Stimulated activated CD8-positive, alpha-beta memory T cell treated with anti-CD3 and anti-CD28 coated beads, Interleukin-15, amount 100 ng/mL, for 24 hours (primary cell): ENCODE measurements at regions not wholly inside any gene's neighbourhood (a gene's known extent, or its start where the extent isn't known, plus 50 kb on each side); places are given as distances from the start of the nearest gene placed in this dataset.
"Not testable (repeated sequence)": the region's sequence is repeated elsewhere in the genome, so short reads cannot be mapped to it uniquely, and the experiment has no call there.

ENCODE experiments used
- DNase-seq: peaks from one replicate; pipeline ENCODE4 v3.0.0-alpha.2; 2020; ENCODE audit warnings: low read depth

DNA sequence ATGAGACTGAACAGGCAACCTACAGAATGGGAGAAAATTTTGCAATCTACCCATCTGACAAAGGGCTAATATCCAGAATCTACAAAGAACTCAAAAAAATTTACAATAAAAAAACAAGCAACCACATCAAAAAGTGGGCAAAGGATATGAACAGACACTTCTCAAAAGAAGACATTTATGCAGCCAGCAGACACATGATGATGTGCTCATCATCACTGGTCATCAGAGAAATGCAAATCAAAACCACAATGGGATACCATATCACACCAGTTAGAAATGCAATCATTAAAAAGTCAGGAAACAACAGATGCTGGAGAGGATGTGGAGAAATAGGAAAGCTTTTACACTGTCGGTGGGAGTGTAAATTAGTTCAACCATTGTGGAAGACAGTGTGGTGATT, 51.7 kb upstream of the PAXBP1 start:
- not testable (repeated sequence) for DNase-seq

DNA sequence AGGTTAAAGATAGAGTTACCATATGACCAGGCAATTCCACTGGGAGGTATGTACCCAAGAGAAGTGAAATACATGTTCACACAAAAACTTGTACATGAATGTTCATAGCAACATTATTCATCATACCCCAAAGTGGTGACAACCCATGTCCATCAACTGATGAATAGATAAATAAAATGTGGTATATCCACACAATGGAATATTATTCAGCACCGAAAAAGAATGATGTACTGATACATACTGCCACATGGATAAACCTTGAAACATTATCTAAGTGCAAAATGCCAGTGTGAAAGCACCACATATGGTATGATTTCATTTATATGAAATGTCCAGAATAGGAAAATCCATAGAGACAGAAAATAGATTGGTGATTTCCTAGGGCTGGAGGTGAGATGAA, 53.4 kb upstream of the PAXBP1 start:
- no peak for DNase-seq

- DNase-seq: no peak
Measured at GRCh38 chr21:32826329-32827167, 55.0 kb upstream of the PAXBP1 start.

DNA sequence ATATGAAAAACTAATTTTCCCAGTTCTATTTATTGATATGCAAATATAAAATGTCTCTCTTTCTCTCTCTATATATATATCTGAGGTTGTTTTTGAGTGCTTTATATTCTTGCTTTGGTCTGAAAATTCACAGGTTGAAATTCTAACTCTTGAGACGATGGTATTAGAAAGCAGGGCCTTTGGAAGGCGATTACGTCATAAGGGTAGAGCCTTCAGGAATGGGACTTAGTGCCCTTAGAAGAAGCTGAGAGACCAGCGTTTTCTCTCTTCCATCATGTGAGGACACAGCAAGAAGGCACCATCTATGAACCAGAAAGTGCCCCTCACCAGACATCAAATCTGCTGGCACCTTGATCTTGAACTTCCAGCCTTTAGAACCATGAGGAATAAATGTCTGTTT, 57.4 kb upstream of the PAXBP1 start:
- no peak for DNase-seq

GRCh38 chr21:32829504-32829903, 57.9 kb upstream of the PAXBP1 start:
- DNase-seq: no peak

- DNase-seq: not testable (repeated sequence)
Measured at GRCh38 chr21:32831779-32832178, 60.2 kb upstream of the PAXBP1 start.

DNA sequence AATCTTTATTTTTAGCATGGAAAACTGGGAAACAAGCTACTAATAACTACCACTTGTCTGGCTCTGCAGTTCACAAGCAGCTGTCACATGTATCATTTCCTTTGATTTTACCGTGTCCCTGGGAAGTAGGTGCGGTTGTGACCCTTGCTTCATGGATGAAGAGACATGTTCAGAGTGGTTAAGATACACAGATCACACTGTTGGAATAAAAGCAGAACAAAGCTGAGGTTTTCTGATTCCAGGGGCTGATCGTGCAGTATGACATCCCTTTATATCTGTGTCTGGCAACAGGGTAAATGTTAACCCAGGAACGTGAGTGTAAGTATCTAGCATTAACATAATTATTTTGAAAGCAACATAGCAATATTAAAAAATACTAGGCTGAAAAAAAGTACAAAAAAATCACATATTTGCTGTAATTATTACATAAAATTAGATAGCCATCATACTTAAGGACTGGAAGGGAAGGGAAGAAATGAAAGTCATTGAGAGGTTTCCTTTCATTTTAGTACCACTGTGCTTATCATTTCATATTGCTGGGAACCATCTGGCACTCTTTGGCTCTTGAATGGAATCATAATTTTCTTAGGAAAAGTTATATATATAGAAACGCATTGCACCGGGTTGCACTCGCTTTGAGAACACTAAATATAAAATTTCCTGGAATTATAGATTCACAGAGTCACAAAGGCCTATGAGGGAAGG, 62.8 kb upstream of the PAXBP1 start:
- DNase-seq: no peak

DNA sequence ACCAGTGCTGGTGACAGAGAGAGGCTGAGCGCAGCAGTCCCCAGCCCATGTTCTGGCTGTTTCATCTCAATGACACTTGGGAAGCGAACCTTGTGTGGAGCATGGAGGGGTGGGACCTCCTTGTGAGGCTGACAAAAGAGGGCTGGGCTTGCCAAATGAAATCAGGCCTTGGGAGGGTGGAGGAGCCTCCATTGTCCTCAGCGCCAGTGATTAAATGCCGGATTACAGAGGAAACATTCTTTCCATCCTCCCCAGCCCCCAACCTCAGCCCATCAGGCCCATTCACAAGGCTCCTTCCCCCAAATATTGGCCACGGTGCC, 63.3 kb upstream of the PAXBP1 start:
- no peak for DNase-seq

DNA sequence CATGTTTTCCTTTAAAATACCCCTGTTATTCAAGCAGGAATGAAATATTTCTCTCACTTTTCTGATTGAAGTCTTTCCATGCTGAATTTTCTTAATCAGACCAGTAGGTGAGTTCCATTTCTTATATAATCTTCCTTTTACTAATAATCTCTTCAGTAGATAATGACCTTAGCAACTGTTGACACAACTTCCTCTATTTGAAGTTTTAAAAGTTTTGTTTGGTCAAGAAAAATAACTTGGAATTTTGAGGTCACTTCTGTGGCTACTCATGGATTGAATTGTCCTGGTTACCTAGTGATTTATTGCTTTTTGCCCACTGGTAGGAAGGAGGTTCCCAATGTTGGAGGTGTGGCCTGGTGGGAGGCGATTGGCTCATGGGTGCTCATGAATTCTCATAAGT, 70.6 kb upstream of the PAXBP1 start:
- DNase-seq: no peak

DNA sequence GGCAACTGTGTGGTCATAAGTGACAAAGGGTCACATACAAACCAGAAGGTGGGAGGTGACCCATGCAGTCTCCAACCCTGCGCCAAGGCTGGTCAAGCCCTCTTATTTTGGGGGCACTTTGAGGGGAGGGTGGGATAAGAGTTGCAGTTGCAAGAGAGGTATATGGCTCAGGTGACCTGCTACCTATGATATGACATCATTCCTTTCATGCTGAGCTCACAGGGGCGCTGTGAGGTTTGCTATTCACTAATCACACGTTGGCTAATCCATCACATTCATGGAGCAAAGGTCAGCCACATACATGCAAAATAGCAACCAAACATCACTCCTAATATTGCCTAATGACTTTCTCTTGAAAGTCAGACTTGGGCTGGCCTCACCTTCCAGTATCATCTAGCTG, 72.0 kb upstream of the PAXBP1 start:
- no peak for DNase-seq

DNA sequence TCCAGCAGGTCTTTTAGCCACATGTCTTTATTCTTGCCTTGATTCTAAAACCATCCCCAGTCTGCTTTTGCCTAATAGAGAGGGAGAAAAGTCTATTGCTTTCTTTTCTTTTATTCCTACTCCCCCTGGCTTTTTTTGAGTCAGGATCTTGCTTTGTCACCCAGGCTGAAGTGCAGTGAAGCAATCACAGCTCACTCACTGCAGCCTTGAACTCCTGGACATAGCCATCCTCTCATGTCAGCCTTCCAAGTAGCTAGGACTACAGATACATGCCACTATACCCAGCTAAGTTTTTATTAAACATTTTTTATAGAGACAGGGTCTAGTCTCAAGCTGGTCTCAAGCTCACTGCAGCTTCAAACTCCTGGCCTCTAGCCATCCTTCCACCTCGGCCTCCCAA, 72.5 kb upstream of the PAXBP1 start:
- no peak for DNase-seq

- DNase-seq: no peak
Measured at GRCh38 chr21:32844653-32845436, 73.3 kb upstream of the PAXBP1 start.

DNA sequence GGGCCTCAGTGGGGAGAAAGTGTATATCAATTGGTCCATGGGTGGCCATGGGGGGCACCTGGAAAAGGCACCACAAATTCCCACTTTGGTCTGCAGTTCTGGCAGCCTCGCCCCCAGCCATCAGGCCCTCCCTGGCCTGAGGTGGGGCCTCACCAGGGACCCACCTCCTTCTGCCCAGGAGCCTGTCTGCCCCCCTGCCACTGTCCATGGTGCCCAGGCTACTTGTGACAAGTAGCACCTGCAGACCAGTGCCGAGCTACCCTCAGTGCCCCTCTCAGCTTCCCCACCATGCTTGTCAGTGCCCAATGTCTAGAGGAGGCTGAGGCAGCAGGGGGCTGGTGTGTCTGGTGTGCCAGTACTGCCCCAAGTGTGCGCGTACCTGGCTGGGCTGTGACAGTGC, 87.1 kb upstream of the PAXBP1 start:
- DNase-seq: no peak

GRCh38 chr21:32860399-32860798, 88.8 kb upstream of the PAXBP1 start:
- DNase-seq: no peak

DNA sequence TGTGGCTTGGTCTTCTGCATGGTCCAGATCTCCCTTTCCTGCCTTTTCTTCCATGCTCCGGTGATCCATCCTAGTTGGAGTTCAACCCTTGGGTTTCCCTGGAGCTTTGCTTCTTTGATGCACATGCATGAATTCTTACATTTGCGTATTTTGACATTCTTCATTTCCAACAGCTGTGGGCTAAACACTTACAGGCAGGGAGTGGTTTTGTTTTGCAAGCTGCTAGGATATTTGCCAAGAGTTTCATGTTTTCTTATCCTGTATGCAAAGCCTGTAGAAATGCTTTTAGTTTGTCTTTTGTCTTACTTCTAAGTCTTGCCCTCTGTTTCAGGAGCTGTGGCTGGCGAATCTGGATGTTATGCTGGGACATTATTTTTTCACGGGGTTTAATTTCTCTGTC, 90.3 kb upstream of the PAXBP1 start:
- no peak for DNase-seq

GRCh38 chr21:32867597-32867996, 96.0 kb upstream of the PAXBP1 start:
- DNase-seq: no peak

DNA sequence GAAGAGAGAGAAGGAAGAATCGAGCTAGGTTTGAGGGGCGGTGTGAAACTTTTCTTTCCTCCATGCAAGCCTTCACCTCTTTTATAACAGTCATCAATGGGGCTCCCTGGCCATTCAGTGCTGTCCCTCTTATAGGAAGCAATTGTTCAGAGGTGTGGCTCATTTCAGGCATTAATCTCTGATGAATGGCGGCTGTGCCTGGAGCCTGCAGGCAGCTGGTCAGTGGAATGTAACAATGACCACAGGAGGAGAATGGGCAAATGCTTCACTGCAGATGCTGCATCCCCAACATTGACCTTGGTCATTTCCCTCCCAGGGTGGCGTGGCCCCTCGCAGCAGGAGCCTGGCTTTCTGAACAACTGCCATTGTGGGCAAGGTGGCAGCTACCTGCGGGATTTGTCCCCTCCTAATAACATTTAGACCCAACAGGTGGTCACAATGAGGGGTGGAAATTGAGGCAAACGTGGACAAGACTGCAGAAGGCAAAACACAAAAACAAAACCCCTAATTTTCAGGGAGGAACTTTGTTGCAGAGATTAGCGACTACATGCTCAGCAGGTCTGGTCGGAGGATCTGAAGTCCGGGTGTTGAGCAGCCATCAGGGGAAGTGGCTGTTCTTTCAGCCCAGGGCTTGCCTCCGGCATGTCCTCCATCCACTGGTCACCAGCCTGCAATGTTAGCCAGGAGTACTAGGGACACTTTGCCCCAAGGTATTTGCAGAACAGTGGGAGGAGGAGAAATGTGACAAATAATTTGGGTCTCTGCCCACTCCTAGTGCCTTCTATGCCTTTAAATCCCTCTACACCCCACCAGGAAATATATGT, 97.3 kb upstream of the PAXBP1 start:
- DNase-seq: no peak

GRCh38 chr21:32869459-32869858, 97.9 kb upstream of the PAXBP1 start:
- DNase-seq: no peak

GRCh38 chr21:32876426-32876825, 104.9 kb upstream of the PAXBP1 start:
- DNase-seq: no peak

- not testable (repeated sequence) for DNase-seq
Measured at GRCh38 chr21:32877888-32878287, 106.3 kb upstream of the PAXBP1 start.

DNA sequence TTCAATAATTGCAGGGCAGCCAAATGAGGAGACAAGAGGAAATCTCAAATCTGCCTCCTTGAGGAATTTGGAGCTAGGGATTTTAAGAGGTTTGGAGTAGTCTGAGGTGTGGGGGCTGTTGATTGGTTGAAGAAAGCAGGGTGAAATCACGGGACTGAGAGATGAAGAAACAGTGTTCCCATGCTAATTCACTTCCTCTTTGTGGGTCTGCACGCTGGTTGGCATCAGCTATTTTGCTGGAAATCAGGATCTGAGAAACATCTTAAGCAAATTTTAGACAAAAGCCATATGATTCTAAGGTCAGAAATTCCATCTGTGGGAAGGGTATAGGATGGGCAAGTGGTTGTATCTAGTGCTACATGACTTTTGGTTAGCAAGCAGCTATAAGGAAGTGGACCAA, 107.1 kb upstream of the PAXBP1 start:
- no peak for DNase-seq

- DNase-seq: no peak
Measured at GRCh38 chr21:32881458-32881857, 109.9 kb upstream of the PAXBP1 start.
